HCT116 (cell line): ENCODE measurements at regions not wholly inside any gene's neighbourhood (a gene's known extent, or its start where the extent isn't known, plus 50 kb on each side); places are given as distances from the start of the nearest gene placed in this dataset.

Source experiments
- ATAC-seq: fragments of 200-7000 bp; cut with Tn5 transposase; 2 replicates; pipeline ENCODE4 v1.9.1; 2020; ENCODE audit warnings: mild to moderate bottlenecking, moderate library complexity
- BruUV-seq: library from RNA; stranded (reverse); fragments of 400-500 nt; replicated peaks from 2 replicates; lab custom pipeline; 2021; lab: Mats Ljungman, UMichigan
- CTCF ChIA-PET: fragments of 300-600 bp; sonication (Branson Sonifier 250); formaldehyde crosslinking; loops from one replicate; lab custom pipeline; 2021; ENCODE audit warnings: antibody characterized with exemption; lab: Charles Lee
- POLR2A ChIA-PET: fragments of 300-600, 350-600 bp; sonication (Branson Sonifier 250); formaldehyde crosslinking; loops from one replicate; lab custom pipeline; 2021; ENCODE audit warnings: antibody characterized with exemption; lab: Charles Lee
- RAD21 ChIA-PET, 2 experiments: fragments of 300-600 bp; sonication (Branson Sonifier 250); formaldehyde crosslinking; loops; one replicate each; lab custom pipeline; 2023; ENCODE audit warnings: low total read pairs in 2 of 2; ENCODE audit not compliant: uncharacterized antibody in 2 of 2, unreplicated experiment in 2 of 2, low non-redundant PET in 1 of 2; lab: Charles Lee
- DNase-seq: peaks from one replicate; pipeline ENCODE4 v3.0.0-alpha.2; 2010; ENCODE audit warnings: low read depth, low spot score
- H2AFZ ChIP-seq: fragments of 200-600 bp; shearing (Covaris generic), sonication (generic); 2 replicates; pipeline ENCODE4 v1.6.1; 2017; ENCODE audit warnings: low read depth, mixed run types, mixed read lengths, antibody characterized with exemption, low read length; ENCODE audit not compliant: poor library complexity, severe bottlenecking
- H3K27ac ChIP-seq: 2 replicates; pipeline ENCODE4 v1.5.1; 2012; ENCODE audit warnings: low read depth, low read length
- H3K27me3 ChIP-seq: fragments of 200-600 bp; sonication (generic); 2 replicates; pipeline ENCODE4 v1.6.1; 2016; ENCODE audit warnings: mixed run types, low read length, mixed read lengths; ENCODE audit not compliant: insufficient read depth
- H3K36me3 ChIP-seq, 2 experiments: fragments of 200-500 bp in 1 of 2; fragments of 200-600 bp in 1 of 2; sonication (Bioruptor generic) in 1 of 2; sonication (generic) in 1 of 2; 2 replicates each; pipeline versions ENCODE4 v1.5.1 to v1.6.1; 2014 to 2016; ENCODE audit warnings: low read length in 2 of 2, inconsistent platforms in 1 of 2, mixed read lengths in 1 of 2, mixed run types in 1 of 2; ENCODE audit not compliant: insufficient read depth in 2 of 2, control insufficient read depth in 1 of 2
- H3K4me1 ChIP-seq, 2 experiments: fragments of 200-600 bp in 1 of 2; sonication (generic) in 1 of 2; 2 replicates each; pipeline versions ENCODE4 v1.5.1 to v1.6.1; 2012 to 2017; ENCODE audit warnings: low read length in 2 of 2, inconsistent platforms in 1 of 2, mild to moderate bottlenecking in 1 of 2, mixed read lengths in 1 of 2, mixed run types in 1 of 2, moderate library complexity in 1 of 2; ENCODE audit not compliant: insufficient read depth in 2 of 2, control insufficient read depth in 1 of 2
- H3K4me2 ChIP-seq: fragments of 200-600 bp; sonication (generic); 2 replicates; pipeline ENCODE4 v1.6.1; 2017; ENCODE audit warnings: mixed run types, low read length, mixed read lengths
- H3K4me3 ChIP-seq, 2 experiments: fragments of 200-600 bp in 1 of 2; sonication (generic) in 1 of 2; replicated peaks in 1 of 2; 2 replicates each; pipeline ENCODE4 v1.5.1; 2011 to 2016; ENCODE audit warnings: low read length in 2 of 2, control low read depth in 1 of 2, low read depth in 1 of 2, mild to moderate bottlenecking in 1 of 2, mixed read lengths in 1 of 2, mixed run types in 1 of 2
- H3K79me2 ChIP-seq: fragments of 200-600 bp; sonication (generic); 2 replicates; pipeline ENCODE4 v1.6.1; 2017; ENCODE audit warnings: mild to moderate bottlenecking, mixed run types, low read length, moderate library complexity, mixed read lengths; ENCODE audit not compliant: insufficient read depth
- H3K9ac ChIP-seq: fragments of 200-600 bp; sonication (generic); 2 replicates; pipeline ENCODE4 v1.6.1; 2016; ENCODE audit warnings: low read length, mixed read lengths
- H3K9me2 ChIP-seq: fragments of 200-600 bp; sonication (generic), shearing (Covaris generic); 2 replicates; pipeline ENCODE4 v1.6.1; 2017; ENCODE audit warnings: mixed run types, mild to moderate bottlenecking, moderate library complexity; ENCODE audit not compliant: insufficient read depth
- H3K9me3 ChIP-seq, 2 experiments: fragments of 200-500 bp in 1 of 2; fragments of 200-600 bp in 1 of 2; sonication (Bioruptor generic) in 1 of 2; sonication (generic) in 1 of 2; 2 replicates each; pipeline ENCODE4 v1.6.1; 2014 to 2017; ENCODE audit warnings: low read length in 2 of 2, mixed read lengths in 2 of 2, inconsistent platforms in 1 of 2, low read depth in 1 of 2, mild to moderate bottlenecking in 1 of 2, mixed run types in 1 of 2, moderate library complexity in 1 of 2; ENCODE audit not compliant: control insufficient read depth in 1 of 2, insufficient read depth in 1 of 2
- H4K20me1 ChIP-seq: fragments of 200-600 bp; sonication (generic), shearing (Covaris generic); 2 replicates; pipeline ENCODE4 v1.6.1; 2017; ENCODE audit warnings: mixed run types, mild to moderate bottlenecking, moderate library complexity; ENCODE audit not compliant: insufficient read depth
- CBX3 ChIP-seq: IDR thresholded peaks from 2 replicates; pipeline ENCODE4 v1.6.1; 2012; ENCODE audit warnings: low read depth
- CEBPB ChIP-seq: IDR thresholded peaks from 2 replicates; pipeline ENCODE4 v1.6.1; 2012; ENCODE audit warnings: low read depth
- EGR1 ChIP-seq: IDR thresholded peaks from 2 replicates; pipeline ENCODE4 v1.6.1; 2012; ENCODE audit warnings: low read depth
- EZH2 ChIP-seq: fragments of 200-600 bp; sonication (generic); IDR thresholded peaks from 2 replicates; pipeline ENCODE4 v1.6.1; 2017; ENCODE audit warnings: antibody characterized with exemption, mixed run types
- FOSL1 ChIP-seq: IDR thresholded peaks from 2 replicates; pipeline ENCODE4 v1.6.1; 2012; ENCODE audit warnings: low read depth
- JUND ChIP-seq: IDR thresholded peaks from 2 replicates; pipeline ENCODE4 v1.6.1; 2012
- POLR2AphosphoS5 ChIP-seq: IDR thresholded peaks from 2 replicates; pipeline ENCODE4 v1.6.1; 2011; ENCODE audit warnings: mild to moderate bottlenecking, low read depth, low read length, moderate library complexity
- RAD21 ChIP-seq: IDR thresholded peaks from 2 replicates; pipeline ENCODE4 v1.6.1; 2012; ENCODE audit warnings: low read depth, mild to moderate bottlenecking
- SP1 ChIP-seq: IDR thresholded peaks from 2 replicates; pipeline ENCODE4 v1.6.1; 2012; ENCODE audit warnings: low read depth
- SRF ChIP-seq: IDR thresholded peaks from 2 replicates; pipeline ENCODE4 v1.6.1; 2012; ENCODE audit warnings: low read depth
- TCF7L2 ChIP-seq: IDR thresholded peaks from 2 replicates; pipeline ENCODE4 v1.7.0; 2011; ENCODE audit warnings: borderline replicate concordance, inconsistent platforms; ENCODE audit not compliant: insufficient read depth, insufficient read length; ENCODE audit errors: extremely low read depth
- ZFX ChIP-seq: fragments of 450-650 bp; IDR thresholded peaks from 2 replicates; pipeline ENCODE4 v1.6.1; 2017
- intact Hi-C: fragments of 100-400 bp; cut with micrococcal nuclease; formaldehyde crosslinking; loops from 2 replicates; pipeline ENCODE4 v1.10.0; 2022
- TF ChIP-seq, protein P1 (sequence below): IDR thresholded peaks from 2 replicates; pipeline ENCODE4 v1.6.1; 2012
- TF ChIP-seq, protein P2 (sequence below), 3 experiments: fragments of 200-600 bp in 1 of 3; sonication (generic) in 1 of 3; IDR thresholded peaks in 2 of 3; conservative IDR thresholded peaks in 1 of 3; 2 replicates each; pipeline ENCODE4 v1.5.1; 2012 to 2017; ENCODE audit warnings: low read depth in 2 of 3, low read length in 2 of 3, antibody characterized with exemption in 1 of 3, borderline replicate concordance in 1 of 3, control low read depth in 1 of 3, mild to moderate bottlenecking in 1 of 3, mixed read lengths in 1 of 3, mixed run types in 1 of 3, moderate library complexity in 1 of 3; ENCODE audit not compliant: insufficient read depth in 1 of 3

DNA sequence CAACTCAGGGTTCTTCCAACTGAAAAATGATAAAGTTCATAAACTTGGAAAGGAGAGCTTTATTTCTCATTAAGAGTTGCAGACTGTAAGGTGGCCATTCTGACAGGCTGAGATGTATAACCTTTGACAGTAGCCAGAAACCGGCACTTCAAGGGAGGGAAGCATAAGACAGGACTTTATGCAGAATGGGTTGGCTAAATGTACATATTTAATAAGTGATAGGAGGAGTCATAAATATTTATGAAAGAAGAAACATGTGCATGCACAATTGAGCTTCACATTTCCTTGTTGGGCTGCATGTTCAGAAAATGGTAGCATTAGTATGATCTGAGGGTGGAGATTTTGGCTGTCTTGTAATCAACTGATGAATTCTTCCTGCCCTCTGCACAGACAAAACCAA lies 57.1 kb upstream of the ICA1 start:
- Histone ChIP-seq H3K79me2 (no peaks in the 10 kb centered on the region), H2AFZ (no peak overlapping the region), H3K9me2 (no peaks in the 10 kb centered on the region), H3K9me3 (no peaks in the 10 kb centered on the region; a peak in 2 of 4 replicates), H4K20me1 (no peaks in the 10 kb centered on the region), H3K9ac (no peak overlapping the region)
- no TSS peak for BruUV-seq
- no peak for ATAC-seq
- TF ChIP-seq RAD21 (no peak), CEBPB (no peak), CBX3 (no peak), EGR1 (no peak), EZH2 (no peak)
- TF ChIP-seq, protein P1, sequence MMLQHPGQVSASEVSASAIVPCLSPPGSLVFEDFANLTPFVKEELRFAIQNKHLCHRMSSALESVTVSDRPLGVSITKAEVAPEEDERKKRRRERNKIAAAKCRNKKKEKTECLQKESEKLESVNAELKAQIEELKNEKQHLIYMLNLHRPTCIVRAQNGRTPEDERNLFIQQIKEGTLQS: no peak
- TF ChIP-seq, protein P2, sequence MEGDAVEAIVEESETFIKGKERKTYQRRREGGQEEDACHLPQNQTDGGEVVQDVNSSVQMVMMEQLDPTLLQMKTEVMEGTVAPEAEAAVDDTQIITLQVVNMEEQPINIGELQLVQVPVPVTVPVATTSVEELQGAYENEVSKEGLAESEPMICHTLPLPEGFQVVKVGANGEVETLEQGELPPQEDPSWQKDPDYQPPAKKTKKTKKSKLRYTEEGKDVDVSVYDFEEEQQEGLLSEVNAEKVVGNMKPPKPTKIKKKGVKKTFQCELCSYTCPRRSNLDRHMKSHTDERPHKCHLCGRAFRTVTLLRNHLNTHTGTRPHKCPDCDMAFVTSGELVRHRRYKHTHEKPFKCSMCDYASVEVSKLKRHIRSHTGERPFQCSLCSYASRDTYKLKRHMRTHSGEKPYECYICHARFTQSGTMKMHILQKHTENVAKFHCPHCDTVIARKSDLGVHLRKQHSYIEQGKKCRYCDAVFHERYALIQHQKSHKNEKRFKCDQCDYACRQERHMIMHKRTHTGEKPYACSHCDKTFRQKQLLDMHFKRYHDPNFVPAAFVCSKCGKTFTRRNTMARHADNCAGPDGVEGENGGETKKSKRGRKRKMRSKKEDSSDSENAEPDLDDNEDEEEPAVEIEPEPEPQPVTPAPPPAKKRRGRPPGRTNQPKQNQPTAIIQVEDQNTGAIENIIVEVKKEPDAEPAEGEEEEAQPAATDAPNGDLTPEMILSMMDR (IDR thresholded peaks at IDR 0.05 in 2 of 3, conservative IDR thresholded peaks at IDR 0.05 in 1 of 3; ENCODE audit: borderline replicate concordance in 1 of 3, insufficient read depth in 1 of 3, low read depth in 2 of 3, low read length in 2 of 3): no peak
- TF ChIP-seq, all 23 proteins: peak for 0
- Histone ChIP-seq H3K27me3 (no peaks in the 10 kb centered on the region), H3K36me3 (no peaks in the 10 kb centered on the region), H3K4me2 (no peak overlapping the region), H3K4me3 (no peak overlapping the region), H3K27ac (no peak overlapping the region), H3K4me1 (no peaks in the 10 kb centered on the region)
- intact Hi-C loops: no loop called here
- ChIA-PET RAD21 (no interaction called here), POLR2A (no interaction called here), CTCF (no interaction called here)
- DNase-seq: no peak

DNA sequence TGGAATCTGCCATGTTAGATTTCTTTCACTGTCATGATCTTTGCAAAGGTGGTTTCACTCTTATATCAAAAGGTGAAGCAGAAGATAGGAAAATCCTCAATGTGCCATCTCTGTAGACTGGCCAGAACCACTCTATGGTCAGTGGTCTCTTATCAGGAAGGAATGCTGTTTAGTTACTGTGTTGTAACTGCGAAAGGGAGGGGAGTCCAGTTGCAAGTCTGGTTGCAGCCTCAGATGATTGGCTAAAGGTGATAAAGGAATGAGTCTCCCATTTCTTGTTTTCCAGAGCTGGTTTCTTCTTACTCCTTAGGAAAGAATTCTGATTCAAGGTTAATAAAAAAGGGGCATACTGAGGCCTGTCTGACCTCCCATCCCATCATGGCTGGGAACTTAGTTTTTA lies 58.2 kb upstream of the ICA1 start:
- ChIA-PET CTCF (no interaction called here), POLR2A (no interaction called here), RAD21 (no interaction called here)
- Histone ChIP-seq H3K79me2 (no peaks in the 10 kb centered on the region), H3K9ac (no peak overlapping the region), H3K4me2 (no peak overlapping the region), H3K9me3 (no peaks in the 10 kb centered on the region; a peak in 2 of 4 replicates), H3K27me3 (no peaks in the 10 kb centered on the region), H3K4me1 (no peaks in the 10 kb centered on the region), H2AFZ (no peak overlapping the region), H3K27ac (no peak overlapping the region), H4K20me1 (no peaks in the 10 kb centered on the region), H3K36me3 (no peaks in the 10 kb centered on the region), H3K9me2 (no peaks in the 10 kb centered on the region), H3K4me3 (no peak overlapping the region)
- intact Hi-C loops: no loop called here
- no peak for ATAC-seq
- BruUV-seq: no TSS peak
- TF ChIP-seq POLR2AphosphoS5 (no peak), FOSL1 (no peak), SP1 (no peak), TCF7L2 (no peak), ZFX (no peak), RAD21 (no peak), JUND (no peak), SRF (no peak)
- no peak for DNase-seq
